DOHH2 (cell line): ENCODE measurements at regions not wholly inside any gene's neighbourhood (a gene's known extent, or its start where the extent isn't known, plus 50 kb on each side); places are given as distances from the start of the nearest gene placed in this dataset.

Source experiments
- H3F3A ChIP-seq: fragments of 200-600 bp; sonication (generic), shearing (Covaris generic); 2 replicates; pipeline ENCODE4 v1.6.0; 2016; ENCODE audit warnings: antibody characterized with exemption, mild to moderate bottlenecking; ENCODE audit not compliant: control insufficient read depth, insufficient read depth
- H3K27ac ChIP-seq: fragments of 200-600 bp; sonication (generic); 2 replicates; pipeline ENCODE4 v1.5.1; 2014; ENCODE audit warnings: low read depth, mild to moderate bottlenecking, low read length, moderate library complexity
- H3K27me3 ChIP-seq: fragments of 200-600 bp; sonication (generic); 2 replicates; pipeline ENCODE4 v1.6.1; 2014; ENCODE audit warnings: mild to moderate bottlenecking, low read length, mixed read lengths; ENCODE audit not compliant: control insufficient read depth
- H3K36me3 ChIP-seq: fragments of 200-600 bp; sonication (generic); 2 replicates; pipeline ENCODE4 v1.6.1; 2014; ENCODE audit warnings: mild to moderate bottlenecking, low read length, moderate library complexity, mixed read lengths; ENCODE audit not compliant: control insufficient read depth
- H3K4me1 ChIP-seq: fragments of 200-600 bp; sonication (generic); 2 replicates; pipeline ENCODE4 v1.6.1; 2014; ENCODE audit warnings: mild to moderate bottlenecking, low read length, mixed read lengths; ENCODE audit not compliant: control insufficient read depth
- H3K4me2 ChIP-seq: fragments of 200-600 bp; sonication (generic); 2 replicates; pipeline ENCODE4 v1.6.0; 2014; ENCODE audit warnings: mild to moderate bottlenecking, low read length, moderate library complexity
- H3K4me3 ChIP-seq: fragments of 200-600 bp; sonication (generic); 2 replicates; pipeline ENCODE4 v1.5.1; 2014; ENCODE audit warnings: mild to moderate bottlenecking, low read length, mixed read lengths
- H3K79me2 ChIP-seq: fragments of 200-600 bp; sonication (generic); 2 replicates; pipeline ENCODE4 v1.6.1; 2014; ENCODE audit warnings: mild to moderate bottlenecking, low read length, mixed read lengths; ENCODE audit not compliant: control insufficient read depth
- H3K9me2 ChIP-seq: fragments of 200-600 bp; sonication (generic); replicated peaks from 2 replicates; pipeline ENCODE4 v1.6.1; 2014; ENCODE audit warnings: mild to moderate bottlenecking, low read length, mixed read lengths; ENCODE audit not compliant: control insufficient read depth
- H3K9me3 ChIP-seq: fragments of 200-600 bp; sonication (generic); 2 replicates; pipeline ENCODE4 v1.6.1; 2014; ENCODE audit warnings: antibody characterized with exemption, low read length, mixed read lengths; ENCODE audit not compliant: control insufficient read depth, insufficient read depth
- H4K20me1 ChIP-seq: fragments of 200-600 bp; sonication (generic); 2 replicates; pipeline ENCODE4 v1.6.0; 2014; ENCODE audit warnings: low read depth, mild to moderate bottlenecking, antibody characterized with exemption, low read length, moderate library complexity; ENCODE audit not compliant: control insufficient read depth, insufficient read depth
- EZH2phosphoT487 ChIP-seq: fragments of 200-600 bp; sonication (generic); IDR thresholded peaks from 2 replicates; pipeline ENCODE4 v1.6.1; 2017; ENCODE audit warnings: borderline replicate concordance, mild to moderate bottlenecking, antibody characterized with exemption, low read length, moderate library complexity, mixed read lengths
- TF ChIP-seq, protein P1 (sequence below): fragments of 200-600 bp; sonication (generic); IDR thresholded peaks from one replicate; pipeline ENCODE4 v1.5.1; 2014; ENCODE audit warnings: antibody characterized with exemption, mild to moderate bottlenecking, low read depth, low read length; ENCODE audit not compliant: poor library complexity, severe bottlenecking

- no peaks in the 10 kb centered on the region for H3K9me3 ChIP-seq
- H4K20me1 ChIP-seq = no peaks in the 10 kb centered on the region
- no peaks in the 10 kb centered on the region for H3K79me2 ChIP-seq
- H3K27ac ChIP-seq = no peak overlapping the region
- H3K36me3 ChIP-seq = no peaks in the 10 kb centered on the region
- no peak overlapping the region for H3K4me2 ChIP-seq
- no peak overlapping the region for H3K4me3 ChIP-seq
- H3K27me3 ChIP-seq = no peaks in the 10 kb centered on the region
- H3K4me1 ChIP-seq = no peaks in the 10 kb centered on the region
- H3F3A ChIP-seq = no peaks in the 10 kb centered on the region
- TF ChIP-seq, protein P1, sequence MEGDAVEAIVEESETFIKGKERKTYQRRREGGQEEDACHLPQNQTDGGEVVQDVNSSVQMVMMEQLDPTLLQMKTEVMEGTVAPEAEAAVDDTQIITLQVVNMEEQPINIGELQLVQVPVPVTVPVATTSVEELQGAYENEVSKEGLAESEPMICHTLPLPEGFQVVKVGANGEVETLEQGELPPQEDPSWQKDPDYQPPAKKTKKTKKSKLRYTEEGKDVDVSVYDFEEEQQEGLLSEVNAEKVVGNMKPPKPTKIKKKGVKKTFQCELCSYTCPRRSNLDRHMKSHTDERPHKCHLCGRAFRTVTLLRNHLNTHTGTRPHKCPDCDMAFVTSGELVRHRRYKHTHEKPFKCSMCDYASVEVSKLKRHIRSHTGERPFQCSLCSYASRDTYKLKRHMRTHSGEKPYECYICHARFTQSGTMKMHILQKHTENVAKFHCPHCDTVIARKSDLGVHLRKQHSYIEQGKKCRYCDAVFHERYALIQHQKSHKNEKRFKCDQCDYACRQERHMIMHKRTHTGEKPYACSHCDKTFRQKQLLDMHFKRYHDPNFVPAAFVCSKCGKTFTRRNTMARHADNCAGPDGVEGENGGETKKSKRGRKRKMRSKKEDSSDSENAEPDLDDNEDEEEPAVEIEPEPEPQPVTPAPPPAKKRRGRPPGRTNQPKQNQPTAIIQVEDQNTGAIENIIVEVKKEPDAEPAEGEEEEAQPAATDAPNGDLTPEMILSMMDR = no peak
- TF ChIP-seq EZH2phosphoT487 = no peak
- no peaks in the 10 kb centered on the region for H3K9me2 ChIP-seq
Observed at GRCh38 chr4:164312671-164313070, 441.3 kb upstream of the SMIM31 start.

DNA sequence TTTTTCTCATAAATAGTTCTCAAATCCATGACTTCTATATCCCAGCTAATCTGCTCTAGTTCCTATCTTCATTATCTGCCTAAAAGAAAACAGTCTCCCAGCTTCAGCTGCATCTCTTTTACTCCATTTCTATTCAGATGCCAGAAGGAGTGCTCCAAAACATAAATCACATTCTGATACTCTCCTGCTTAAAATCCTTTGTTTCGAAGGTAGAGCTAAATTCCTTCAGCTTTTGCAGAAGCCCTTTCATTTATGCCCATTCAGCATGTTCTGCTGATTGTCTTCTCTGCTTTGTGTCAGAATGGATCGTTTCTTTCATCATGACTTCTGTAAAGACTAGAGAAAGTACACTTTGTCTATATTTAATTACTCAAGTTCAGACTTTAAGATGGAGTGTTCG lies 440.1 kb upstream of the SMIM31 start:
- H3F3A ChIP-seq = no peaks in the 10 kb centered on the region
- no peaks in the 10 kb centered on the region for H4K20me1 ChIP-seq
- H3K27ac ChIP-seq = no peak overlapping the region
- H3K9me3 ChIP-seq = no peaks in the 10 kb centered on the region
- H3K79me2 ChIP-seq = no peaks in the 10 kb centered on the region
- H3K4me1 ChIP-seq = no peaks in the 10 kb centered on the region
- no peaks in the 10 kb centered on the region for H3K9me2 ChIP-seq
- H3K4me3 ChIP-seq = no peak overlapping the region
- TF ChIP-seq, protein P1 = no peak
- TF ChIP-seq EZH2phosphoT487 = no peak
- no peak overlapping the region for H3K4me2 ChIP-seq
- H3K36me3 ChIP-seq = no peaks in the 10 kb centered on the region
- no peaks in the 10 kb centered on the region for H3K27me3 ChIP-seq

GRCh38 chr4:164318350-164318749 lies 435.6 kb upstream of the SMIM31 start:
- no peak for TF ChIP-seq EZH2phosphoT487
- TF ChIP-seq, protein P1 = no peak

DNA sequence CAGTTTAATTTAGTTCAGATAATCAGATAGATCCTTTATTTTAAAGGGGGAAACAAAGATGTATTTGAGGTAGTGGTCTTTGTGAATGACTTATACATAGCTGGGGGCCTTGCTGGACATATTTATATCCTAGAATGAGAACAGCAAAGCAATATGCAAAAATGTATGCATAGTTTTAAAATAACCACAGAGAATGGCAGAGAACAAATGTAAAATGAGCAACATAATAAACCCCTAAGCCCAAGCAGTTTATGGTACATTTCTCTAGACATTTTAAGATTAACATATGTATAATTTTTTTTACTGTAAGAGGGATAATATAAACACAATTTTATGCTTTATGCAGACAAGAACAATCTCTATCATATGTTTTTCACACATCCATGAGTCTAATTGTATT lies 434.2 kb upstream of the SMIM31 start:
- Histone ChIP-seq H3K4me1 (no peaks in the 10 kb centered on the region), H3K36me3 (no peaks in the 10 kb centered on the region), H3K4me2 (no peak overlapping the region), H3F3A (no peaks in the 10 kb centered on the region), H3K9me2 (no peaks in the 10 kb centered on the region), H3K27ac (no peak overlapping the region), H3K79me2 (no peaks in the 10 kb centered on the region), H4K20me1 (no peaks in the 10 kb centered on the region), H3K9me3 (no peaks in the 10 kb centered on the region), H3K27me3 (no peaks in the 10 kb centered on the region), H3K4me3 (no peak overlapping the region)
- TF ChIP-seq, protein P1 = no peak
- TF ChIP-seq EZH2phosphoT487 = no peak

More at GRCh38 chr4:164318350-164318749, 435.6 kb upstream of the SMIM31 start:
- no peaks in the 10 kb centered on the region for H3F3A ChIP-seq
- H3K36me3 ChIP-seq = no peaks in the 10 kb centered on the region
- H3K9me2 ChIP-seq = no peaks in the 10 kb centered on the region
- H3K27me3 ChIP-seq = no peaks in the 10 kb centered on the region
- H4K20me1 ChIP-seq = no peaks in the 10 kb centered on the region
- H3K9me3 ChIP-seq = no peaks in the 10 kb centered on the region
- no peaks in the 10 kb centered on the region for H3K4me1 ChIP-seq
- no peak overlapping the region for H3K4me3 ChIP-seq
- no peak overlapping the region for H3K27ac ChIP-seq
- no peaks in the 10 kb centered on the region for H3K79me2 ChIP-seq
- H3K4me2 ChIP-seq = no peak overlapping the region
